ENCODE measurements at regions not wholly inside any gene's neighbourhood (a gene's known extent, or its start where the extent isn't known, plus 50 kb on each side); places are given as distances from the start of the nearest gene placed in this dataset.
A peak's percentile ranks its signal among the peaks of the same experiment; 100 is the strongest.
"Not testable (repeated sequence)": the region's sequence is repeated elsewhere in the genome, so short reads cannot be mapped to it uniquely, and the experiment has no call there.

DNA sequence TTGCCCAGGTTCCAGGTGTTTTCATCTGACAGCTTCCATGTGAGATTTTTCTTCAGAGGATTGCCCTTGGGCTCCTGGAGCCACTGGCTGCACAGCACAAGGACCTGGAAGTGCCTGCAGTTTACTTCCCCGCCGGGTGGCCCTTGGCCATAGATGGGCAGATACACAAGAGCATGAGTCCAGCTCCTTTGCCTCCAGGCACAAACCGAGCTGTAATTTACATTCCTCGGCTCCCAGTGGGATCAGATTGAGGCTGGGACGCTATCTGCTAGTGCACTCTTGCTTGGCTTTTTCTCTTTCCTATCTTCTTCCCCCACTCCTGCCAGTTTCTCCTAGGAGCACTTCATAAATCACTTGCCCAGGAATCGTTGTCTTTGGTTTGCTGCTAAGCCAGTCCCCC lies 85.4 kb upstream of the RALY start:
- DNase-seq: no peak

DNA sequence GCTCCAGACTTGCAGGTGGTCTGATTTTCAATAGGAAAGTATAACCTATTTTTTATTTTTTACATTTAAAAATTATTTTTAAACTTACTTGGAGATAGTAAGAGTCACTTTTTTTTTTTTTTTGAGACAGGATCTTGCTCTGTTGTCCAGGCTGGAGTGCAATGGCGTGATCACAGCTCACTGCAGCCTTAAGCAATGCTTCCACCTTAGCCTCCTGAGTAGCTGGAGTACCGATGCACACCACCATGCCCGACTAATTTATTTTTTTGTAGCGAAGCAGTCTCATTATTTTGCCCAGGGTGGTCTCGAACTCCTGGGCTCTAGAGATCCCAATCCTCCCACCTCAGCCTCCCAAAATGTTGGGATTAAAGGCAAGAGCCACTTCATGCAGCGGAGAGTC lies 84.8 kb upstream of the RALY start:
- DNase-seq: no peak

DNA sequence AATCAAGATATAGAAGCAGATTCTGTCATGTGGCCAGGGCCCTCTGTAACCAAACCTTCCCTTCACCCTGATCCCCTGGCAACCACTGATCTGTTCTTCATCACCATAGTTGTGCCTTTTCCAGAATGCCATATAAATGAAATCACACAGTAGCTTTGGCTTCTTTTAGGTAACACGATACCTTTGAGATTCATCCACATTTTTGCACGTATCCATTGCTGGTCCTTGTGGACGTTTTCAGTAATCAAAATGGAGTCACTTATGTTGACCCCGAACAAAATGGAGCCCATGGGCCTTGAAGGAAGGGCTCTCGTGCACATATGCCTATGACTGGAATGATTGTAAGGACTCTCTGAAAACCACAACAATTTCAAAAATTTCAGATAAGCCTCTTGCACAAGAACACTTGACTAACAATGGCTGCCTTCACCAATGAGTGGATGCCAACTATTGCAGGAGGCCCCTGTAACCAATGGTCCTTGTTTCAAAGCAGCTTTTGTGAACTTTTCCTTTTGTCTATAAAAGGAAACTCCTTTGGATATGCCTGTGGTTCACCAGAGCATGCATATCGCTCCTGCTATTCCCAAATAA lies 84.3 kb upstream of the RALY start:
- no peak for DNase-seq

DNA sequence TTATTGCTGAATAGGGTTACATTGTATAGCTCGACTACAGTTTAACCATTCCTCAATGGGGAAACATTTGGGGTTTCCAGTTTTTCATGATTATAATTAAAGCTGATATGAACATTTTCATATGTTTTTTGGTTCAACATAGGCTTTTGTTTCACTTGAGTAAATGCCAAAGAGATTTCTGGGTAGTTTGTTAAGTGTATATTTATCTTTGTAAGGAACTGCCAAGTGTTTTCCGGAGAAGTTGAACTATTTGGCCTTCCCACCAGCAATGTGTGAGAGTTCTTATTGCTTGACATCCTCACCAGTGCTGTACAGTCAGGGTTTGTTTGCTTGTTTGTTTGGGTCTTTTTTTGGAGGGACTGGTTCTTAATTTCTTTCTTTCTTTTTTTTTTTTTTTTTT lies 83.7 kb upstream of the RALY start:
- peak; percentile 8 for DNase-seq

DNA sequence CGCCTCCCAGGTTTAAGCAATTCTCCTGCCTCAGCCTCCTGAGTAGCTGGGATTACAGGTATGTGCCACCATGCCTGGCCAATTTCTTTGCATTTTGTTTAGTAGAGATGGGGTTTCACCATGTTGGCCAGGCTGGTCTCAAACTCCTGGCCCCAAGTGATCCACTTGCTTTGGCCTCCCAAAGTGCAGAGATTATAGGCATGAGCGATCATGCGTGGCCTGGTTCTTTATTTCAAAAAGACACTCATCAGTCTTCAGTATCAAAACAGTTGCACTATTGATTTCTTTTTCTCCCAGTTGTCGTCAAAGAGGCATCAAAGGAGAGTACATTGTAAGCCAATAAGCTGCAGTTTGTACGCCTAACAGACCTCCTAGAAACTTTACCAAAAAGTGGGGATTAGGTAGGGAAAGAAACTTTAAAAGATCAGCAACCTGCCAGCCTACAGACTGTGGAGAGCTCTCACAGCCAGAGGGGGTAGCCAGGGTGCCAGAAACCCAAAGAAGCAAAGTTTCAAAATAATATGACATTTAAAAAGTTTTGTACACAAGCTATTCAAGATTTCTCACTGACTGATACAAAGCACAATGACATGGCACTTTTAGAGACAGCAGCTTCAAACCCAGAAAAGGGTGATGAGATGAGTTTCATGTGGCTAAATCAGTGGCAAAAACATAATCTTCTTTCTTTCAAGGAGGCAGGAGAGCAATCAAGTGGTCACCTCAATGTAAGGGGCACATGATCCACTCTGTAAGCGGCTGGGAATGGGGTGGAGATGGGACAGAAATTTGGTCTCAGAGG lies 83.0 kb upstream of the RALY start:
- DNase-seq: no peak

DNA sequence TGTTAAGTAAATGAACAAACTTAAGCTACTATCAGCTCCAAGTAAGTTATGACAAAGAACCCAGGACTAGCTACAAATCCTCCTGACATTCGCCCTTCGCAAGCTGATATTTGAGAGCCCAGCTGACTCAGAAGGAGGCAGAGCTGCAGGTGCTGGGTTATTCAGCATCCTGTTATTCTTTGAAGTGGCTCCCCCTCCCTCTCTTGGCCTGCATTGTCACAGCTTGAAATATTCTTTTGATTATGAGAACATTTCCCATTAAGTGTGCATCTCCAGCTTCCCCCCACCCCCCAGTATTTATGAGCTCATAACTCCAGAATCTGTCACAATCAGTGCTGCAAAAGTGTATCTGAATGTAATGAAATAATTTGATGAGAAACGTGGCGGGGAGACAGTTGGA lies 78.8 kb upstream of the RALY start:
- DNase-seq: no peak

DNA sequence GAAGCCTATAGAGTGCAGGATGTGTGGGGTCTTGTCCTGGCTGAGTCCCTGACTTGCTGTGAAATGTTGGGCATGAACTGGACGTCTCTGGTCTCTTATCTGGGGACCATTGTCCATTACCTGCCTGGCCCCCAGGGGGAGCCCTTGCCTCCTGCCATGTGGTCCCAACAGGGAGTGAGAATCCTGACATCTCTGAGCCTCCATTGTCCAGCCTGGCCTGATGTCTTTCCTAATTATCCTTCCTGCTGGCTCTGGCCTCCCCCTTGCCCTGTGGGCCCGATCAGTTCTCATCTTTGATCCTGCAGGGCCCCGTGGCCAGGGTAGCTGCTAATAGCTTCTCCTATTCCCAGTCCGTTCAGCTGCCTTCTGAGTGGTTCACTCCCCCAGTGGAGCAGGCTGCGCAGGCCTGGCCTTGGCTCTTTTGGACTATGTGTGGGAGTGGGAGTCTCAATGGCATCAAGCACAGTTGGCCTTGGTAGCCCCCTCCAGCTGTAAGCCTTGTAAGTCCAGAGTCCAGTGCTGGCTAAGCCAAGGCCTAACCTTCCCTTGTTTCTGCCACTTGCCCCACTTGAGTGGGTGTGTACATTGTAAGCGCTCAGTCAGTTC lies 77.9 kb upstream of the RALY start:
- DNase-seq: no peak

DNA sequence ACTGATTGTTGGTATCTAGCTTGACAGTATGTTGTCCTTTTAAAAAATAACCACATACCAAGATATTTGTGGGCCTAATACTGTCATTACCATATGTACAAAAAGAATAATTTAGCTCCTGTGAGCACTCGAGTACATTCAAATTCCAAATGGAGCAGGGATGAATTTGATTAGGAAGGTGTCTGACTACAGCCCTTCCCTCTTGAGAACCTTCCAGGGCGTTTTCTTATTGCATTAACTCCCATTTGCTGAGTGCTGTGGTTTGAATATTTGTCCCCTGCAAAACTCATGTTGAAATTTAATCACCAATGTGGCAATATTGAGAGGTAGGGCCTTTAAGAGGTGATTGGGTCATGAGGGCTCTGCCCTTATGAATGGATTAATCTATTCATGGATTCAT lies 76.9 kb upstream of the RALY start:
- no peak for DNase-seq

DNA sequence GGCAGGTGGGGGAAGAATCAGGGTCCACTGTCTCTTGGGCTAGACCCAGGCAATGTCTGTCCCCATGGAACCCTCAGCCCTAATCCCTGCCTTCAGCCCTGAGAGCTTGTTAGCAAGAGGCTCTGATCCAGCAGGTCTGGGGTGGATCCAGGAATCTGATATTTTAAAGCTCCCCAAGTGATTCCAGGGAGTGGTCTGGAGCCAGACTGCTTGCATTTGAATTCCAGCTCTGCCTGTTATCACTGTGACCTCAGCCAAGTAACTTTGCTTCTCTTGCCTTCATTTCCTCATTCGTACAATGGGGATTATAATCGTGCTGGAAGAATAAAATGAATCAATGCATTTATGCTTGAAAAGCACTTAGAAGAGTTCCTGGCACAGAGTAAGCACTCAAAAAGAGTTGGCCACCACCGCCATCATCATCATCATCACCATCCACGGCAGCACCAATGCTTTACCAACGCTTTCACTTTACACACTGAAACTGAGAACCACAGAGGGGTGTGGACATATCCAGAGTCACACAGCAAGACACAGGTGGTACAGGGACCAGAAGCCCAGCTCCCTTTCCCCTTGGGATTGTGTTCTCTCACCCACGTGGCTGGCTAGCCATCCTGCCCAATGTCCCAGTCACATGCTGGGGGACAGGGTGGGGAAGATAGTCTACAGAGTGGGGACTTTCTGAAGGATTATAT lies 75.7 kb upstream of the RALY start:
- peak; percentile 22 for DNase-seq

DNA sequence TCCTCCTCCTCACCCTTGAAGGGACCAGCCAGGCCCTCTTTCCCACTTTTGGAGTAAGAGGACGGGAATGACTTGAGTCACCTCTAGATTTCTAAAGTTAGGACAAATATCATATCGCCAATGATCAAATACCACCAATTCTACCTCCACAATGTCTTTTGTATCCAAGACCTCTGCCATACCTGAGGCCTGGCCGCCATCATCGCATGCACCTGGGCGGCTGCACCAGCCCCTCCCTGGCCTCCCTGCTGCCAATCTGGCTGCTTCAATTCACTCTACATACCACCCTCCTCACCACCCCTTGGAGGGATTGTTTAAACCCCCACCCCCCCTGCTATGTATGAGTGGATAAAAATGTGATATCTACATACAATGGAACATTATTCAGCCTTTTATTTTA lies 75.0 kb upstream of the RALY start:
- no peak for DNase-seq

DNA sequence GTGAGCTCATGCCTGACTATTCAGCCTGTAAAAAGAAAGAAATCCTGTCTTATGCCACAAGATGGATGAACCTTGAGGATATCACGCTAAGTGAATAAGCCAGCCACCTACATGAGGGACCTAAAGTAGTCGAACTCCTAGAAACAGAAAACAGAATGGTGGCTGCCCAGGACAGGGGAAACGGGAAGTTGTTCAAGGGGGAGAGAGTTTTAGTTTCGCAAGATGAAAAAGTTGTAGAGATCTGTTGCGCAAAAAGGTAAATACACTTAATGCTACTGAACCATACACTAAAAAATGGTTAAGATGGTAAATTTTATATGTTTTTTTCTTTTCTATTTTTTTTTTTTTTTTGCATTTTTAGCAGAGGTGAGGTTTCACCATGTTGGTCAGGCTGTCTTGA lies 74.1 kb upstream of the RALY start:
- DNase-seq: no peak

DNA sequence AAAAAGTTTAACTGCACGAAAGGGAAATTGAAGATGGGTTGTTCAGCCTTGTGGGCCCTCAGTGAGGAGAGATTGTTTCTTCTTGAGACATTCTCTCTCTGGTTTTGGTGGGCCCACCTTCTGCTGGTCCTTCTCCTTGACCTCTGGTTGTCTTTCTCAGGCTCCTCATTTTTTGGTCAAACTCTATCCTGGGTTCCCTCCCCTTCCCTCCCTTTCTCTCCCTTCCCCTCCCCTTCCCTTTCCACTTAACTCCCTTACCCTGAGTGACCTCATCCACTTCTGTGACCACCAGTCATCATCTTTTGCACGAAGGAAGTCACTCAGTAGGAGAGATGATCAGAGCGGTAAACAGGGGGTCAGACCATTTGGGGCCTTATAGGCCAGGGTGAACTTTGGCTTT lies 71.5 kb upstream of the RALY start:
- no peak for DNase-seq

DNA sequence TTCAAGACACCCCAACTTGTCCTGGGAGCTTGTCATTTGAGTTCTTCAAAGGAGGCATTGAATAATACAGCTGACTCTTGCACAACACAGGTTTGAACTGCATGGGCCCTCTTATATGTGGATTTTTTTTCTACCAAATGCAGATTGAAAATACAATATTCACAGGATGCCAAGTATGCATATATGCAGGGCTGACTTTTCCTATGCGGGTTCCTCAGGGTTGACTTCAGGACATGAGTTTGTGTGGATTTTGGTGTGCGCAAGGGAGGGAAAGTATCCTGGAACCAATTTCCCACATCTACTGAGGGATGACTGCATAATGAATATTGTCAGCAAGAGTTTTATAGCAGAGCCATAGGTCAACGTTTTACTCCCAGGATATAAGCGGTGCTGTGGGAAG lies 70.0 kb upstream of the RALY start:
- no peak for DNase-seq

DNA sequence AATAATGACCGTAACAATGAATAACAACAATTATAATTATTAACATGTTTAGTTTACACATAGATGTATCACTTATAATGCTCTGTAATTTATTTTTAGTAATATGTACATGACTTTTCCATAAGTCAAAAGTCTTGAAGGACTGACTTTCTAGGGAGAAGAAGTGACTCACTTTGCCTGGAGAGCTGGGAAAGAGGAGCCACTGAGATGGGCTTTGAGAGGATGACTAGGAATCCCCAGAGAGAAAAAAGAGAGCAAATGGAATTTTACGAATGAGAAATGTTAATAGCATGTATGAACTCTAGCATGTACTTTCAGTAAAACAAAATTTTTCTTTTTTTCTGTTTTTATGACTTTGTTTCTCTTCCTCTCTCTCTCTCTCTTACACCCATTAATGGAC lies 67.8 kb upstream of the RALY start:
- no peak for DNase-seq

DNA sequence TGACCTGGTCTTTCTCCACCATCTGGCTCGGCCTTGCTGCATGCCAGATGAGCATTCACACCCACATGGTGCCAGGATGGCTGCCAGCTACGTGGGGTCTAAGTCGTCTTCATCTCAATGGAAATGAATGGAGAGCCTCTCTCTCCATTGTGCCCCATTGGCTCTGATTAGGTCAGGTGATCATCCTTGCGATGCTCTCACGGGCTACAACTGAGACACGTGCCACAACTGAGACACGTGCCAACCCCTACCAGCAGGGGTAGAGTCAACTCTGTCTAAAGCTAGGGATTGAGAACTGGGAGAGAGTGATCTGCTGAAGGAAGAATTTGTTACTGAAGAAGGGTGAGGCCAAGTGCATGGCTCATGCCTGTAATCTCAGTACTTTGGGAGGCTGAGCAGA lies 67.3 kb upstream of the RALY start:
- DNase-seq: no peak

DNA sequence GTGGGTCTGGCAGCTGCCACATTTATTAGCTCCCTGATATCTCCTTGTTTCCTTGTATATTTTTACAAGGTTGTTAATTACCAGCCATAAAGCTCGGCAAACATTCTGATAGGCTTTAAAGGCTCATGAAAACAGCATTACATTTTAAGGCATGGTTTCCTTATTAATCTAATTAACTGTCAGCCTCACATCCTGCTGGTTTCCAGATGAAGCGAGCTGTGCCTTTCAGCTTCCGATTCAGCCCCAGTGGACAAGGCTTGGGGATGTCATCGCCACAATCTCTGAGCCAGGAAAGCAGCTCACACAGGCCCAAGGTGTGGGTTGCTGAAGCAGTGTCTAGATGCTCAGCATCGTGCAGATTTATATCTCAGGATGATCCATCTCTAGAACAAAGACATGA lies 66.0 kb upstream of the RALY start:
- no peak for DNase-seq

DNA sequence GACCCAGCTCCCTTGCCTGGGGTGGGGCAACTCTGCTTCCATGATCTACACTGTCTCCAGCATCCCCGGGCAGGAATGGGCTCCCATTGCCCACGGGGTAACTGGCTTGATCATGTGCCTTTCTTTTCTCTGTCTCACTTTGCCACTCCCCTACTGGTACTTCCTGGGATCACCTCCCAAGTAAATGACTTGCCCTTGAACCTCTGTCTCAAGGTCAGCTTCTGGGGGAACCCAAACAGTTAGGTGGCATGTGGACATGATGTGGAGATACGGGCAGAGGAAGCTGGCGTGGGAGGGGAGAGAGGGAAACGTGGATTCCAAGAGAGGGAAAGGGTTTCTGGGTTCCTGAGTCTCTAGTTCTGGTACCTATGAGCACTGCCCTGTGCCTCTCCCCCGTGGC lies 63.8 kb upstream of the RALY start:
- no peak for DNase-seq

DNA sequence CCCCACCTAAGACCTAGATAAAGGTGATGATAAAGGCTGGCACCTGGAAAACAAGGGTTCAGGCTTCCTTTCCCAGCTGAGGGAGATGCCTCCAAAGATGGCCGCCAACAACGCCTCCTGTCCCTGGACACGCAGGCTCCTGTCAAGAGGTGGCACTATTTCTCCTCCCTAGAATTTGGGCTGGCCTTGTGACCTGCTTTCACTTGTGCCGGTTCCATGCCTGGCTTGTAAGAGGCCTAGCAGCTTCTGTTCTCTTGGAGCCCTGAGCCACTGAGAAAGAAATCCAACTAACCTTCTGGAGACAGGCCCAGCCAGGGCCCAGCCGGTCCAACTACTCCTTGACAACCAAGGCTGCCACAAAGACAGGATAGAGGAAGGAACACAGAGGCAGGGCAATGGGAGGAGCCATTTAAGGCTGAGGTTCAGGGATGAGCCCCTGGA lies 60.2 kb upstream of the RALY start:
- peak; percentile 31 for DNase-seq

DNA sequence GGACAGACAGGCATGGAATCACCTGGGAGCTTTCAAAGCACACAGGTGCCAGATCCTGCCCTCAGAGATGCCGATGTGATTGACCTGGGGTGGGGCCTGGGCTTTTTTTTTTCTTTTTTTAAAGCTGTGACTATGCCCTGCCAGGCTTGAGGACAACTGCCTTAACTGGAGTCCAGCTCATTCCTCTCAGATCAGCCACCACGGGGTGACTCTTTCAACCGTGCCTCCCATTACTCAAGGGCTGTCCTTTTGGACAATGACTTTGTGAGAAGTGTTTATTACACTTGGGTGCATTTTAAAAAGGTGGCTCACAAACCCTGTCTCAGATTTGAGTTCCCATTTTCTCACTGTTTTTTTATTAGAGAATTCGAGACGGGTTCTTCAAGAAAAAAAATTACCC lies 57.1 kb upstream of the RALY start:
- no peak for DNase-seq

DNA sequence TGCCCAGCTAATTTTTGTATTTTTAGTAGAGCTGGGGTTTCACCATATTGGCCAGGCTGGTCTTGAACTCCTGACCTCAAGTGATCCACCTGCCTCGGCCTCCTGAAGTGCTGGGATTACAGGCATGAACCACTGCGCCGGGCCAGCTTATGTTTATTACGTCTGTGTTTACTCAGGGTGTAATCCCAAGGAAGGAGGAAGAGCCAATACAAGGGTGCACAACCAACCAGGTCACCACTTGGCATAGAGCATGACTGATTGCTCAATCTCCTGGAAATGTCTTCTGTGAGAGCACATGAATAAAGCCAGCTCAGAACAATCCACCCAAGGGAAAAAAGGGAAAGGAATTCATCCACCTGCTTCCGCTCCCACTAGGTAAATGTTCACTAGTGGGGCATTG lies 54.7 kb upstream of the RALY start:
- not testable (repeated sequence) for DNase-seq

DNA sequence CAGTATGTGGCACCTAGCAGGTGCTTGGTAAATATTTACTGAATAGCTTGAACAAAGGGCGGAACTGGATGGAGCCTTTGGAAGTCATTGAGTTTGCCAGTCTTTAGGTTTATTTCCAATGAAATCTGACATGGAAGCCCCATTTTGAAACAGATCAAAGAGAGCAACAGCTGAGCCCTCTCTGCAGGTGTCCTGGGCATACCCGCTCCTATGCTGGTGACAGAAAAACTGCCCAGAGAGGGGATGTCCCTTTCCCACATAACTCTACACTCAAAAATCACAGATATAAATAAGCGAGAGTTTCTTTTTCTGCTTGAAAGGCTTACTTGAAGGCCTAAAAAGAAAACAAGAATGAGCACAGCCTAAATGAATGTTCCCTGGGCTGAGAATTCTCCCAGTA lies 53.0 kb upstream of the RALY start:
- no peak for DNase-seq
